ENCODE measurements at regions not wholly inside any gene's neighbourhood (a gene's known extent, or its start where the extent isn't known, plus 50 kb on each side); places are given as distances from the start of the nearest gene placed in this dataset.

DNA sequence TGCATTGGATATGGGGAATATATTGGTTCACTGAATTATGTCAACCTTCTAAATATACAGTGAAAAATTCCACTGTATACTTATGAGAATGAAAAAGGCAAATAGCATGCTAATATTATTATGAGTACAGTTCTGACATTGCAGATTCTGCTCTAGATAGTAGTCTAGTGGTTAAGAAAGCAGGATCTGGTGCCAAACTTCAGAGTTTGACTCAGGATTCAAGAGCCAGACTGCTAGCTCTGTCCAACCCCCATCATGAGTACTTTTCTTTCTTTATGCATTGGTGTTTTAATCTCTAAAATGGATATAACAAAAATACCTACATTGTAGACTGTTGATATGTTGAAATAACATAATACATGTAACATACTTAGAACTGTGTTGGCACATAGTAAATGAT, 57.3 kb upstream of the PLSCR4 start:
- DNase-seq, result no peak

DNA sequence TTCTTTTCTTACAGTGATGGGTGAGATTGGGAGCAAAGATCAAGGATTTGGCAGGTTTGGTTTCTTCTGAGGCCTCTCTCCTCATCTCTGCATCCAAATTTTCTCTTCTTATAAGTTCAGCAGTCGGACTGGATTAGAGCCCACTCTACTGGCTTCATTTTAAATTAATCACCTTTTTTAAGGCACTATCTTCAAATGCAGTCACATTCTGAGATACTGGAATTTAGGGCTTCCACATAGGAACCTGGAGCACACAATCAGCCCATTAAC, 56.5 kb upstream of the PLSCR4 start:
- no peak for DNase-seq

DNA sequence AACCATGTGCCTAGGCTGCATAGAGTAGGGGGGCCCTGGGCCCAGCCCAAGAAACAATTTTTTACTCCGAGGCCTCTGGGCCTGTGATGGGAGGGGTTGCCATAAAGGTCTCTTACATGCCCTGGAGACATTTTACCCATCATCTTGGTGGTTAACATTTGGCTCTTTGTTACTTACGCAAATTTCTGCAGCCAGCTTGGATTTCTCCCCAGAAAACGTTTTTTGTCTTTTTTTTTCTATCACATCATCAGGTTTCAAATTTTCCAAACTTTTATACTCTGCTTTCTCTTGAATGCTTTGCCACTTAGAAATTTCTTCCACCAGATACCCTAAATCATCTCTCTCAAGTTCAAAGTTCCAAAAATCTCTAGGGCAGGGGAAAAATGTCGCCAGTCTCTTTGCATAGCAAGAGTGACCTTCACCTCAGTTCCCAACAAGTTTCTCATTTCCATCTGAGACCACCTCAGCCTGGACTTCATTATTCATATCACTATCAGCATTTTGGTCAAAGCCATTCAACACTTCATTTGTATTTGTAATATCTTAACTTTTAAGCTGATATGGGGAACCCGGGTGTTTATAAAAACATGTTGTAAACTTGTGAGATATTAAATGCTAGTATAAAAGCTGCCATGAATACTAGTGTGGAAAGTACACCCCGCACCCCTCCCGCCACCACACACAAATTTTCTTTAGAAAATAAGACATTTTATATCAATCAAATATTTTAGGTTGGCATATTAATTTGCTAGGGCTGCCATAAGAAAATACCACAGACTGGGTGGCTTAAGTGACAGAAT, 56.0 kb upstream of the PLSCR4 start:
- DNase-seq, result no peak

DNA sequence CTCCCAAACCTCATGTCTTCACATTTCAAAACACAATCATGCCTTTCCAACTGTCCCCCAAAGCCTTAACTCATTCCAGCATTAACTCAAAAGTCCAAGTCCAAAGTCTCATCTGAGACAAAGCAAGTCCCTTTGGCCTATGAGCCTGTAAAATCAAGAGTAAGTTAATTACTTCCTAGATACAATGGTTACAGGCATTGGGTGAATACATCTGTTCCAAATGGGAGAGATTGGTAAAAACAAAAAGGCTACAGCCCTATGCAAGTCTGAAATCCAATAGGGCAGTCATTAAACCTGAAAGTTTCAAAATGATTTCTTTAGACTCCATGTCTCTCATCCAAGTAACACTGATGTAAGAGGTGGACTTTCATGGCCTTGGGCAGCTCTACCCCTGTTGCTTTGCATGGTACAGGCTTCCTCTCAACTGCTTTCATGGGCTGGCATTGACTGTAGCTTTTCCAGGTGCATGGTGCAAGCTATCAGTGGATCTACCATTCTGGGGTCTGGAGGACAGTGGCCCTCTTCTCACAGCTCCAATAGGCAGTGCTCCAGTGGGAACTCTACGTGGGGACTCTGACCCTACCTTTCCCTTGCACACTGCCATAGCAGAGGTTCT, 55.0 kb upstream of the PLSCR4 start:
- DNase-seq, result no peak

DNA sequence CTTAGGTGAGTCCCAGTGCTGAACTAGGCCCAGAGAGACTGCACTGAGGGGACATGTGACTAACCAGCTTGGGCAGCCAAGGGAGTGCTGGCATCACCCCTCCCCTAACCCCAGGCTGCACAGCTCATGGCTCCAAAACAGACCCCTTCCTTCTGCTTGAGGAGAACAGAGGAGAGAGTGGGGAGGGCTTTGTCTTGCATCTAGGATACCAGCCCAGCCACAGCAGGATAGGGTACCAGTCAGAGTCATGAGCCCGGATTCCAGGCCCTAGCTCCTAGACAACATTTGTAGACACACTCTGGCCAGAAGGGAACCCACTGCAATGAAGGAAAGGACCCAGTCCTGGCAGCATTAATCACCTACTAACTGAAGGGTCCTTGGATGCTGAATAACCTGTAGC, 49.9 kb upstream of the PLSCR4 start:
- DNase-seq, result no peak
